Endothelial cell of umbilical vein (primary cell): ENCODE measurements at regions not wholly inside any gene's neighbourhood (a gene's known extent, or its start where the extent isn't known, plus 50 kb on each side); places are given as distances from the start of the nearest gene placed in this dataset.

ENCODE experiments used
- BruUV-seq: library from RNA; stranded (reverse); fragments of 400-500 nt; replicated peaks from 2 replicates; lab custom pipeline; 2021; lab: Mats Ljungman, UMichigan
- CTCF ChIA-PET: fragments of 300-600, 350-600 bp; sonication (Branson Sonifier 250); formaldehyde crosslinking; loops from one replicate; lab custom pipeline; 2021; ENCODE audit warnings: antibody characterized with exemption, inconsistent platforms; lab: Charles Lee
- POLR2A ChIA-PET: fragments of 300-600, 350-600 bp; sonication (Branson Sonifier 250); formaldehyde crosslinking; loops from one replicate; lab custom pipeline; 2021; ENCODE audit warnings: antibody characterized with exemption, inconsistent platforms; lab: Charles Lee
- DNase-seq: peaks from one replicate; pipeline ENCODE4 v3.0.0-alpha.2; 2011; ENCODE audit warnings: low read depth, low spot score
- FAIRE-seq: peaks from 2 replicates; lab custom pipeline; 2011; peaks lifted over from hg19 to GRCh38; lab: Jason Lieb, UNC
- H2AFZ ChIP-seq: 2 replicates; pipeline ENCODE4 v1.6.0; 2012; ENCODE audit warnings: low read depth, low read length, control low read depth, inconsistent platforms
- H3K27ac ChIP-seq: 2 replicates; pipeline ENCODE4 v1.5.1; 2011; ENCODE audit warnings: low read depth, mild to moderate bottlenecking, control low read depth, low read length, moderate library complexity; ENCODE audit not compliant: insufficient read depth
- H3K27me3 ChIP-seq, 2 experiments: 2 replicates each; pipeline versions ENCODE4 v1.6.0 to v1.6.1; 2011; ENCODE audit warnings: low read length in 2 of 2, mixed read lengths in 1 of 2; ENCODE audit not compliant: control insufficient read depth in 2 of 2, insufficient read depth in 2 of 2
- H3K36me3 ChIP-seq, 2 experiments: 2 replicates in 1 of 2; 3 replicates in 1 of 2; pipeline ENCODE4 v1.5.1; 2011; ENCODE audit warnings: low read length in 2 of 2, mild to moderate bottlenecking in 1 of 2, moderate library complexity in 1 of 2; ENCODE audit not compliant: control insufficient read depth in 2 of 2, insufficient read depth in 2 of 2; ENCODE audit errors: extremely low read depth in 1 of 2
- H3K4me1 ChIP-seq: 3 replicates; pipeline ENCODE4 v1.5.1; 2011; ENCODE audit warnings: mild to moderate bottlenecking, low read length; ENCODE audit not compliant: control insufficient read depth, insufficient read depth; ENCODE audit errors: extremely low read depth
- H3K4me2 ChIP-seq: 2 replicates; pipeline ENCODE4 v1.6.1; 2011; ENCODE audit warnings: low read length, control low read depth, mixed read lengths; ENCODE audit not compliant: insufficient read depth
- H3K4me3 ChIP-seq, 3 experiments: fragments of 200-600 bp in 1 of 3; sonication (generic), shearing (Covaris generic) in 1 of 3; replicated peaks in 1 of 3; 2 replicates each; pipeline ENCODE4 v1.5.1; 2011 to 2016; ENCODE audit warnings: control low read depth in 3 of 3, low read length in 3 of 3, mild to moderate bottlenecking in 2 of 3, inconsistent platforms in 1 of 3, low read depth in 1 of 3, moderate library complexity in 1 of 3; ENCODE audit not compliant: insufficient read depth in 1 of 3
- H3K79me2 ChIP-seq: 2 replicates; pipeline ENCODE4 v1.6.0; 2012; ENCODE audit warnings: low read length, inconsistent platforms; ENCODE audit not compliant: control insufficient read depth, insufficient read depth
- H3K9ac ChIP-seq: replicated peaks from 2 replicates; pipeline ENCODE3; 2011; ENCODE audit warnings: low read length, control low read depth; ENCODE audit not compliant: insufficient read depth; ENCODE audit errors: extremely low read depth
- H3K9me1 ChIP-seq: replicated peaks from 3 replicates; pipeline ENCODE4 v1.6.0; 2011; ENCODE audit warnings: mild to moderate bottlenecking, low read length; ENCODE audit not compliant: control insufficient read depth, insufficient read depth; ENCODE audit errors: extremely low read depth
- H3K9me3 ChIP-seq: replicated peaks from 2 replicates; pipeline ENCODE4 v1.5.1; 2012; ENCODE audit warnings: low read length, inconsistent platforms; ENCODE audit not compliant: control insufficient read depth, insufficient read depth
- H4K20me1 ChIP-seq: replicated peaks from 2 replicates; pipeline ENCODE3; 2011; ENCODE audit warnings: mild to moderate bottlenecking, low read length; ENCODE audit not compliant: control insufficient read depth, insufficient read depth; ENCODE audit errors: extremely low read depth
- CTCF ChIP-seq, 2 donors: IDR thresholded peaks; 1 replicate in 1 of 2; 2 replicates in 1 of 2; pipeline ENCODE4 v1.5.1; 2011; ENCODE audit warnings: low read length in 2 of 2, mild to moderate bottlenecking in 2 of 2, moderate library complexity in 2 of 2, control low read depth in 1 of 2, inconsistent platforms in 1 of 2, low read depth in 1 of 2; ENCODE audit not compliant: insufficient read depth in 1 of 2; ENCODE audit errors: extremely low read depth in 1 of 2
- EZH2 ChIP-seq: IDR thresholded peaks from 2 replicates; pipeline ENCODE4 v1.6.1; 2012; ENCODE audit warnings: borderline replicate concordance, low read depth, mild to moderate bottlenecking, moderate library complexity, low read length, inconsistent platforms; ENCODE audit not compliant: severe bottlenecking
- FOS ChIP-seq: IDR thresholded peaks from 2 replicates; pipeline ENCODE4 v1.6.1; 2011; ENCODE audit warnings: mild to moderate bottlenecking, low read length, moderate library complexity, borderline replicate concordance; ENCODE audit not compliant: insufficient read depth
- GATA2 ChIP-seq: IDR thresholded peaks from 2 replicates; pipeline ENCODE4 v1.7.0; 2011; ENCODE audit warnings: low read depth, mild to moderate bottlenecking, moderate library complexity, mixed read lengths, low read length; ENCODE audit not compliant: insufficient read length, insufficient read depth
- JUN ChIP-seq: IDR thresholded peaks from 2 replicates; pipeline ENCODE4 v1.6.1; 2011; ENCODE audit warnings: borderline replicate concordance, low read depth; ENCODE audit not compliant: insufficient read length, insufficient read depth
- MAX ChIP-seq: IDR thresholded peaks from 2 replicates; pipeline ENCODE4 v1.6.1; 2011; ENCODE audit not compliant: insufficient read depth, insufficient read length
- MYC ChIP-seq: IDR thresholded peaks from one replicate; pipeline ENCODE4 v1.6.1; 2011; ENCODE audit warnings: mild to moderate bottlenecking, low read depth, low read length
- POLR2A ChIP-seq: IDR thresholded peaks from 2 replicates; pipeline ENCODE4 v1.6.1; 2012; ENCODE audit warnings: low read depth, mild to moderate bottlenecking, control low read depth, low read length
- POLR2AphosphoS5 ChIP-seq: IDR thresholded peaks from 2 replicates; pipeline ENCODE4 v1.6.1; 2012; ENCODE audit warnings: low read depth, mild to moderate bottlenecking, control low read depth, low read length, moderate library complexity; ENCODE audit not compliant: insufficient read depth
- dilution Hi-C: fragments of 300-500 bp; cut with MboI; formaldehyde crosslinking; loops from one replicate; pipeline ENCODE4 v1.15.0; 2019; ENCODE audit warnings: low sequenced_read_pairs; ENCODE audit not compliant: extremely low pct_ligation_motif_present
- intact Hi-C: fragments of 100-400 bp; cut with micrococcal nuclease; formaldehyde crosslinking; loops from one replicate; pipeline ENCODE4 v1.10.0; 2022

GRCh38 chr2:122539311-122539710, 783.9 kb downstream of the TSN start:
- Histone ChIP-seq H3K9me1 (no peaks in the 10 kb centered on the region), H3K9me3 (peaks cover 3% of the 10 kb centered on the region), H4K20me1 (no peaks in the 10 kb centered on the region), H3K27ac (no peak overlapping the region), H3K4me2 (no peak overlapping the region), H3K9ac (no peak overlapping the region), H3K79me2 (no peaks in the 10 kb centered on the region), H3K4me1 (no peaks in the 10 kb centered on the region), H2AFZ (no peak overlapping the region), H3K36me3 (no peaks in the 10 kb centered on the region), H3K27me3 (no peaks in the 10 kb centered on the region), H3K4me3 (no peak overlapping the region)
- ChIA-PET POLR2A (no interaction called here), CTCF (no interaction called here)
- TF ChIP-seq EZH2 (no peak), MAX (no peak), FOS (no peak), POLR2A (no peak), GATA2 (no peak), CTCF (IDR thresholded peaks at IDR 0.05; ENCODE audit: extremely low read depth in 1 of 2, insufficient read depth in 1 of 2, low read depth in 1 of 2, low read length in 2 of 2) (no peak), MYC (no peak), POLR2AphosphoS5 (no peak), JUN (no peak)
- DNase-seq (no peak), FAIRE-seq (no peak)
- no TSS peak for BruUV-seq
- intact Hi-C loops (no loop called here), dilution Hi-C loops (no loop called here)
